ENCODE measurements at regions not wholly inside any gene's neighbourhood (a gene's known extent, or its start where the extent isn't known, plus 50 kb on each side); places are given as distances from the start of the nearest gene placed in this dataset.

DNA sequence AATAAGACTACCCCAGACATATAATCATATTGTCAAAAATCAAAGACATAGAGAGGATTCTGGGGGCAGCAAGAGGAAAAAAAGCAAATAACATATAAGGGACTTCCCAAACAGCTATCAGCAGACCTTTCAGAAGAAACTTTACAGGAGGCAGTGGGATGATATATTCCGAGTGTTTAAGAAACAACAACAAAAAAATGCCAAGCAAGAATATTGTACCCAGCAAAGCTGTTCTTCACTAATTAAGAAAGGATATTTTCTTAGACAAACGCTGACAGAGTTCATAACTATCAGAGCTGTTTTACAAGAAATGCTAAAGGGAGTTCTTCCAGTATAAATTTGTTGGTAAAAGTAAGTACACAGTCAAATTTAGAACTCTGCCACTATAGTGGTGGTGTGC, 243.3 kb upstream of the AFDN start:
- no peaks in the 10 kb centered on the region for H3K36me3 Mint-ChIP-seq
- Histone ChIP-seq H3K27me3 (ENCODE audit: control insufficient read depth in 2 of 2, insufficient read depth in 2 of 2, low read length in 2 of 2) (no peaks in the 10 kb centered on the region), H4K20me1 (ENCODE audit: insufficient read depth, low read length) (no peaks in the 10 kb centered on the region), H3K4me1 (ENCODE audit: control insufficient read depth in 1 of 2, insufficient read depth in 2 of 2, low read length in 2 of 2) (no peaks in the 10 kb centered on the region), H3K9ac (ENCODE audit: insufficient read depth, low read length, poor library complexity, severe bottlenecking) (no peak overlapping the region), H3K36me3 (replicated peaks in 1 of 2; ENCODE audit: control insufficient read depth in 1 of 2, insufficient read depth in 2 of 2, low read length in 2 of 2) (no peaks in the 10 kb centered on the region), H2AFZ (ENCODE audit: insufficient read depth, low read depth, low read length, poor library complexity, severe bottlenecking) (no peak overlapping the region), H3K9me3 (replicated peaks in 1 of 2; ENCODE audit: control insufficient read depth in 1 of 2, insufficient read depth in 1 of 2, low read length in 2 of 2) (peaks cover 5 to 10% of the 10 kb centered on the region in 2 donors), H3K4me2 (replicated peaks; ENCODE audit: extremely low read depth, low read length, poor library complexity, severe bottlenecking) (no peak overlapping the region), H3K27ac (ENCODE audit: low read depth in 1 of 2, low read length in 2 of 2) (no peak overlapping the region), H3K4me3 (replicated peaks in 1 of 3; ENCODE audit: low read depth in 2 of 3, low read length in 3 of 3) (no peak overlapping the region), H3K79me2 (ENCODE audit: insufficient read depth, low read length) (no peaks in the 10 kb centered on the region)
- no peaks in the 10 kb centered on the region for H3K4me1 Mint-ChIP-seq
- no peak for DNase-seq
- intact Hi-C loops (cut with micrococcal nuclease): no loop called here
- peaks cover 0 to 3% (median 2%) of the 10 kb centered on the region in 3 donors for H3K27me3 Mint-ChIP-seq (ENCODE audit: low read depth in 3 of 3)
- no peak overlapping the region for H3K27ac Mint-ChIP-seq
- peaks cover 4 to 22% (median 12%) of the 10 kb centered on the region in 7 donors for H3K9me3 Mint-ChIP-seq
- no peak for TF ChIP-seq CTCF (IDR thresholded peaks at IDR 0.05)
- no peak overlapping the region for H3K4me3 Mint-ChIP-seq
- no CpG with 5 or more reads among the region's 2 CpGs for WGBS (ENCODE audit: insufficient coverage)

DNA sequence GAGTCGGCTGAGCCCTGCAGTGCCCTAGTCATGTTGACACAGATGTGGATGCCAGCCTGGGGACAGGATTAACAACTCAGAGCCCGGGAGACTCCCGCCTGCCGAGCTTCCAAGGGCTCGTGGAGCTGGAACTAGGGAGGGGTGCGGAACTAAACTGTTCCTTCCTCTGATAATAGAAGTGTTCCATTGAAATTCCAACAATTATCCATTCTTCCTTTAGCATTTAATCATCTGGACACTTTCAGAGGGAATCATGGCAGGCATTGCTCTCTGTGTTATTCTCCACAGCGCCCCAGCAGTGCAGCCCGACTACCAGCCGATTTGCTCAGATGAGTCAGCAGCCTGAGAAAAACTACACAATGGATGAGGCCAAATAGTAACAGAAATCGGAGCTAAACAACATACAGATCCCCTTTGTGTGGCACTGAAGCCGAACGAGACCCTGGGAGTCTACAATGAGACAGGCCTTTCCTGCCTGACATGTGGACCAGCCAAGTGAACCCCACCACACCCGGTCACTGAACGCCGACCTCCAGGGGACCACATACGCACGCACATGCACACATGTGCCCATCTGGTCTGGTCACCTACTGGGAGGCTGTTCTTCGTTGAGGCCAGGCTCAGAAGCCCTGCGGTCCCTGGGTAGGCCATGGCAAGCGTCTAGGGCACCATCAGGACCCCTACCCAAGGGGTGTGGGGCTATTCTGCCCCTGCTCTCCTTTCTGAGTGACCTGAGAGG, 238.4 kb upstream of the AFDN start:
- H3K4me2 ChIP-seq (replicated peaks; ENCODE audit: extremely low read depth, low read length, poor library complexity, severe bottlenecking): no peak overlapping the region
- Mint-ChIP-seq H3K4me1 (no peaks in the 10 kb centered on the region), H3K36me3 (no peaks in the 10 kb centered on the region), H3K27ac (no peak overlapping the region), H3K4me3 (no peak overlapping the region), H3K27me3 (ENCODE audit: low read depth in 3 of 3) (peaks cover 0 to 4% (median 2%) of the 10 kb centered on the region in 3 donors), H3K9me3 (peaks cover 2 to 13% (median 7%) of the 10 kb centered on the region in 7 donors)
- no peaks in the 10 kb centered on the region for H3K79me2 ChIP-seq (ENCODE audit: insufficient read depth, low read length)
- DNase-seq: no peak
- no peak for TF ChIP-seq CTCF (IDR thresholded peaks at IDR 0.05)
- no peaks in the 10 kb centered on the region for H4K20me1 ChIP-seq (ENCODE audit: insufficient read depth, low read length)
- H3K9ac ChIP-seq (ENCODE audit: insufficient read depth, low read length, poor library complexity, severe bottlenecking): no peak overlapping the region
- H3K4me1 ChIP-seq (ENCODE audit: control insufficient read depth in 1 of 2, insufficient read depth in 2 of 2, low read length in 2 of 2): no peaks in the 10 kb centered on the region
- H3K27ac ChIP-seq (ENCODE audit: low read depth in 1 of 2, low read length in 2 of 2): no peak overlapping the region
- no peak overlapping the region for H2AFZ ChIP-seq (ENCODE audit: insufficient read depth, low read depth, low read length, poor library complexity, severe bottlenecking)
- 79% methylated on average over 15 of the region's 20 CpGs for WGBS (ENCODE audit: insufficient coverage)
- H3K4me3 ChIP-seq (replicated peaks in 1 of 3; ENCODE audit: low read depth in 2 of 3, low read length in 3 of 3): no peak overlapping the region
- intact Hi-C loops (cut with micrococcal nuclease): no loop called here
- H3K9me3 ChIP-seq (replicated peaks in 1 of 2; ENCODE audit: control insufficient read depth in 1 of 2, insufficient read depth in 1 of 2, low read length in 2 of 2): peaks cover 0 to 6% of the 10 kb centered on the region in 2 donors
- H3K27me3 ChIP-seq (ENCODE audit: control insufficient read depth in 2 of 2, insufficient read depth in 2 of 2, low read length in 2 of 2): no peaks in the 10 kb centered on the region
- H3K36me3 ChIP-seq (replicated peaks in 1 of 2; ENCODE audit: control insufficient read depth in 1 of 2, insufficient read depth in 2 of 2, low read length in 2 of 2): no peaks in the 10 kb centered on the region

Data from CD14-positive monocyte (primary cell).